ENCODE measurements at regions not wholly inside any gene's neighbourhood (a gene's known extent, or its start where the extent isn't known, plus 50 kb on each side); places are given as distances from the start of the nearest gene placed in this dataset.

GRCh38 chr2:57549642-57550102, 496.9 kb upstream of the VRK2 start:
- H2BK5ac ChIP-seq (ENCODE audit: low read depth, low read length, poor library complexity) = no peak overlapping the region

GRCh38 chr2:57550912-57551311, 495.7 kb upstream of the VRK2 start:
- Histone ChIP-seq H3K79me2 (ENCODE audit: control insufficient read depth, insufficient read depth, low read length, poor library complexity) (no peaks in the 10 kb centered on the region), H2AK5ac (ENCODE audit: low read length) (no peak overlapping the region), H4K8ac (ENCODE audit: low read depth, low read length) (no peak overlapping the region), H3K4me3 (ENCODE audit: low read depth, low read length) (no peak overlapping the region), H2BK5ac (ENCODE audit: low read depth, low read length, poor library complexity) (no peak overlapping the region), H3K79me1 (ENCODE audit: low read length) (no peaks in the 10 kb centered on the region), H4K91ac (ENCODE audit: low read depth, low read length) (no peak overlapping the region), H3K4ac (ENCODE audit: low read depth, low read length) (no peak overlapping the region), H3K14ac (ENCODE audit: low read length) (no peak overlapping the region), H3K9ac (ENCODE audit: low read length) (no peak overlapping the region), H3K27me3 (ENCODE audit: insufficient read depth, low read length) (no peaks in the 10 kb centered on the region), H3K9me3 (ENCODE audit: insufficient read depth, low read depth, low read length) (no peaks in the 10 kb centered on the region), H3K18ac (ENCODE audit: low read length) (no peak overlapping the region), H4K12ac (ENCODE audit: low read depth, low read length) (no peak overlapping the region), H3K36me3 (ENCODE audit: control insufficient read depth in 1 of 2, insufficient read depth in 2 of 2, low read length in 2 of 2) (no peaks in the 10 kb centered on the region), H3K23ac (ENCODE audit: low read length) (no peak overlapping the region), H2BK12ac (ENCODE audit: low read length) (no peak overlapping the region), H3K27ac (ENCODE audit: low read depth, low read length) (no peak overlapping the region), H3K4me2 (ENCODE audit: low read length) (no peak overlapping the region), H3K4me1 (ENCODE audit: control insufficient read depth in 1 of 2, insufficient read depth in 2 of 2, low read length in 2 of 2) (no peaks in the 10 kb centered on the region), H2AFZ (ENCODE audit: insufficient read depth, low read length, poor library complexity) (no peak overlapping the region), H2BK120ac (ENCODE audit: insufficient read depth, low read length, poor library complexity) (no peak overlapping the region)
- DNase-seq = no peak
- WGBS (ENCODE audit: extremely low coverage, insufficient coverage, insufficient read length) = no CpG with 5 or more reads among the region's 2 CpGs

More at GRCh38 chr2:57549642-57550102, 496.9 kb upstream of the VRK2 start:
- H4K8ac ChIP-seq (ENCODE audit: low read depth, low read length) = no peak overlapping the region
- H3K14ac ChIP-seq (ENCODE audit: low read length) = no peak overlapping the region
- peak in 1 of 2 donors; percentile 57 for DNase-seq
- H3K4me2 ChIP-seq (ENCODE audit: low read length) = no peak overlapping the region
- no peak overlapping the region for H4K12ac ChIP-seq (ENCODE audit: low read depth, low read length)
- H3K79me1 ChIP-seq (ENCODE audit: low read length) = no peaks in the 10 kb centered on the region
- H3K9me3 ChIP-seq (ENCODE audit: insufficient read depth, low read depth, low read length) = no peaks in the 10 kb centered on the region
- H3K4me3 ChIP-seq (ENCODE audit: low read depth, low read length) = no peak overlapping the region
- H3K4me1 ChIP-seq (ENCODE audit: control insufficient read depth in 1 of 2, insufficient read depth in 2 of 2, low read length in 2 of 2) = no peaks in the 10 kb centered on the region
- H3K23ac ChIP-seq (ENCODE audit: low read length) = no peak overlapping the region
- no peak overlapping the region for H4K91ac ChIP-seq (ENCODE audit: low read depth, low read length)
- no peak overlapping the region for H3K4ac ChIP-seq (ENCODE audit: low read depth, low read length)
- H2BK12ac ChIP-seq (ENCODE audit: low read length) = no peak overlapping the region
- no peaks in the 10 kb centered on the region for H3K27me3 ChIP-seq (ENCODE audit: insufficient read depth, low read length)
- no peak overlapping the region for H2AK5ac ChIP-seq (ENCODE audit: low read length)
- H2AFZ ChIP-seq (ENCODE audit: insufficient read depth, low read length, poor library complexity) = no peak overlapping the region
- no peak overlapping the region for H3K9ac ChIP-seq (ENCODE audit: low read length)
- H3K79me2 ChIP-seq (ENCODE audit: control insufficient read depth, insufficient read depth, low read length, poor library complexity) = no peaks in the 10 kb centered on the region
- H3K36me3 ChIP-seq (ENCODE audit: control insufficient read depth in 1 of 2, insufficient read depth in 2 of 2, low read length in 2 of 2) = no peaks in the 10 kb centered on the region
- no CpG with 5 or more reads among the region's 5 CpGs for WGBS (ENCODE audit: extremely low coverage, insufficient coverage, insufficient read length)
- H3K18ac ChIP-seq (ENCODE audit: low read length) = no peak overlapping the region
- H3K27ac ChIP-seq (ENCODE audit: low read depth, low read length) = no peak overlapping the region
- no peak overlapping the region for H2BK120ac ChIP-seq (ENCODE audit: insufficient read depth, low read length, poor library complexity)

GRCh38 chr2:57552885-57553284, 493.7 kb upstream of the VRK2 start:
- Histone ChIP-seq H4K8ac (ENCODE audit: low read depth, low read length) (no peak overlapping the region), H2BK12ac (ENCODE audit: low read length) (no peak overlapping the region), H2BK120ac (ENCODE audit: insufficient read depth, low read length, poor library complexity) (no peak overlapping the region), H3K4me3 (ENCODE audit: low read depth, low read length) (no peak overlapping the region), H3K4me1 (ENCODE audit: control insufficient read depth in 1 of 2, insufficient read depth in 2 of 2, low read length in 2 of 2) (no peaks in the 10 kb centered on the region), H3K36me3 (ENCODE audit: control insufficient read depth in 1 of 2, insufficient read depth in 2 of 2, low read length in 2 of 2) (no peaks in the 10 kb centered on the region), H3K79me2 (ENCODE audit: control insufficient read depth, insufficient read depth, low read length, poor library complexity) (no peaks in the 10 kb centered on the region), H3K4ac (ENCODE audit: low read depth, low read length) (no peak overlapping the region), H3K79me1 (ENCODE audit: low read length) (no peaks in the 10 kb centered on the region), H4K12ac (ENCODE audit: low read depth, low read length) (no peak overlapping the region), H3K18ac (ENCODE audit: low read length) (no peak overlapping the region), H3K27me3 (ENCODE audit: insufficient read depth, low read length) (no peaks in the 10 kb centered on the region), H3K9me3 (ENCODE audit: insufficient read depth, low read depth, low read length) (no peaks in the 10 kb centered on the region), H3K27ac (ENCODE audit: low read depth, low read length) (no peak overlapping the region), H2BK5ac (ENCODE audit: low read depth, low read length, poor library complexity) (no peak overlapping the region), H3K9ac (ENCODE audit: low read length) (no peak overlapping the region), H2AFZ (ENCODE audit: insufficient read depth, low read length, poor library complexity) (no peak overlapping the region), H4K91ac (ENCODE audit: low read depth, low read length) (no peak overlapping the region), H3K14ac (ENCODE audit: low read length) (no peak overlapping the region), H2AK5ac (ENCODE audit: low read length) (no peak overlapping the region), H3K4me2 (ENCODE audit: low read length) (no peak overlapping the region), H3K23ac (ENCODE audit: low read length) (no peak overlapping the region)
- DNase-seq = no peak
- no CpG with 5 or more reads among the region's 3 CpGs for WGBS (ENCODE audit: extremely low coverage, insufficient coverage, insufficient read length)

- no peaks in the 10 kb centered on the region for H3K79me1 ChIP-seq (ENCODE audit: low read length)
- no peak overlapping the region for H3K9ac ChIP-seq (ENCODE audit: low read length)
- no peak overlapping the region for H2BK5ac ChIP-seq (ENCODE audit: low read depth, low read length, poor library complexity)
Observed at GRCh38 chr2:57554348-57554747, 492.3 kb upstream of the VRK2 start.

More at GRCh38 chr2:57554348-57554747, 492.3 kb upstream of the VRK2 start:
- no peak overlapping the region for H3K4me3 ChIP-seq (ENCODE audit: low read depth, low read length)
- no peaks in the 10 kb centered on the region for H3K79me2 ChIP-seq (ENCODE audit: control insufficient read depth, insufficient read depth, low read length, poor library complexity)
- no peak overlapping the region for H2AK5ac ChIP-seq (ENCODE audit: low read length)
- H3K4ac ChIP-seq (ENCODE audit: low read depth, low read length) = no peak overlapping the region
- H4K8ac ChIP-seq (ENCODE audit: low read depth, low read length) = no peak overlapping the region
- H3K27ac ChIP-seq (ENCODE audit: low read depth, low read length) = no peak overlapping the region
- no peaks in the 10 kb centered on the region for H3K36me3 ChIP-seq (ENCODE audit: control insufficient read depth in 1 of 2, insufficient read depth in 2 of 2, low read length in 2 of 2)
- no peak overlapping the region for H3K23ac ChIP-seq (ENCODE audit: low read length)
- H2BK12ac ChIP-seq (ENCODE audit: low read length) = no peak overlapping the region
- H3K18ac ChIP-seq (ENCODE audit: low read length) = no peak overlapping the region
- no peak overlapping the region for H3K14ac ChIP-seq (ENCODE audit: low read length)
- H3K27me3 ChIP-seq (ENCODE audit: insufficient read depth, low read length) = no peaks in the 10 kb centered on the region
- no peak overlapping the region for H2AFZ ChIP-seq (ENCODE audit: insufficient read depth, low read length, poor library complexity)
- H4K91ac ChIP-seq (ENCODE audit: low read depth, low read length) = no peak overlapping the region
- DNase-seq = no peak
- no peak overlapping the region for H3K4me2 ChIP-seq (ENCODE audit: low read length)
- no peak overlapping the region for H4K12ac ChIP-seq (ENCODE audit: low read depth, low read length)
- H3K9me3 ChIP-seq (ENCODE audit: insufficient read depth, low read depth, low read length) = no peaks in the 10 kb centered on the region
- no peak overlapping the region for H2BK120ac ChIP-seq (ENCODE audit: insufficient read depth, low read length, poor library complexity)
- no peaks in the 10 kb centered on the region for H3K4me1 ChIP-seq (ENCODE audit: control insufficient read depth in 1 of 2, insufficient read depth in 2 of 2, low read length in 2 of 2)
